Panc1 (cell line): ENCODE measurements at regions not wholly inside any gene's neighbourhood (a gene's known extent, or its start where the extent isn't known, plus 50 kb on each side); places are given as distances from the start of the nearest gene placed in this dataset.

Experiments used
- ATAC-seq: fragments of 200-7000 bp; cut with Tn5 transposase; 2 replicates; pipeline ENCODE4 v1.9.1; 2020; ENCODE audit warnings: mild to moderate bottlenecking, moderate library complexity
- BruUV-seq: library from RNA; stranded (reverse); fragments of 400-500 nt; replicated peaks from 2 replicates; lab custom pipeline; 2021; lab: Mats Ljungman, UMichigan
- CTCF ChIA-PET: fragments of 300-600 bp; sonication (Branson Sonifier 250); formaldehyde crosslinking; loops from one replicate; lab custom pipeline; 2022; ENCODE audit warnings: antibody characterized with exemption; lab: Charles Lee
- POLR2A ChIA-PET: fragments of 300-600 bp; sonication (Branson Sonifier 250); formaldehyde crosslinking; loops from one replicate; lab custom pipeline; 2022; ENCODE audit warnings: antibody characterized with exemption; lab: Charles Lee
- DNase-seq: peaks from one replicate; pipeline ENCODE4 v3.0.0-alpha.2; 2010; ENCODE audit warnings: low read depth, low spot score
- H3K27ac ChIP-seq: 2 replicates; pipeline ENCODE4 v1.5.1; 2011; ENCODE audit warnings: mild to moderate bottlenecking, low read length, inconsistent platforms
- H3K27me3 ChIP-seq: fragments of 200-500 bp; sonication (Bioruptor generic); 2 replicates; pipeline ENCODE4 v1.6.0; 2014; ENCODE audit warnings: low read length, inconsistent platforms; ENCODE audit not compliant: control insufficient read depth, insufficient read depth
- H3K36me3 ChIP-seq: fragments of 200-500 bp; sonication (Bioruptor generic); 2 replicates; pipeline ENCODE4 v1.5.1; 2014; ENCODE audit warnings: inconsistent platforms, mild to moderate bottlenecking, low read length, moderate library complexity; ENCODE audit not compliant: control insufficient read depth, insufficient read depth
- H3K4me1 ChIP-seq: 2 replicates; pipeline ENCODE4 v1.5.1; 2011; ENCODE audit warnings: inconsistent platforms, mild to moderate bottlenecking, low read length, moderate library complexity; ENCODE audit not compliant: control insufficient read depth, insufficient read depth
- H3K4me3 ChIP-seq, 2 experiments: 2 replicates each; pipeline ENCODE4 v1.5.1; 2011 to 2012; ENCODE audit warnings: low read depth in 2 of 2, low read length in 2 of 2, mild to moderate bottlenecking in 2 of 2, inconsistent platforms in 1 of 2, moderate library complexity in 1 of 2
- H3K9me3 ChIP-seq: fragments of 200-500 bp; sonication (Bioruptor generic); 2 replicates; pipeline ENCODE4 v1.5.1; 2014; ENCODE audit warnings: low read depth, mild to moderate bottlenecking, inconsistent platforms, low read length, moderate library complexity; ENCODE audit not compliant: control insufficient read depth, insufficient read depth
- CTCF ChIP-seq: fragments of 450-650 bp; IDR thresholded peaks from 2 replicates; pipeline ENCODE4 v1.5.1; 2017; ENCODE audit warnings: mild to moderate bottlenecking
- POLR2AphosphoS5 ChIP-seq: IDR thresholded peaks from 2 replicates; pipeline ENCODE4 v1.6.1; 2012; ENCODE audit warnings: mild to moderate bottlenecking, low read depth, low read length, moderate library complexity
- REST ChIP-seq, 2 experiments: IDR thresholded peaks; 2 replicates each; pipeline ENCODE4 v1.6.1; 2011 to 2012; ENCODE audit warnings: low read depth in 2 of 2, control low read depth in 1 of 2, low read length in 1 of 2, mild to moderate bottlenecking in 1 of 2, moderate library complexity in 1 of 2; ENCODE audit not compliant: insufficient read depth in 1 of 2
- SIN3A ChIP-seq: IDR thresholded peaks from 2 replicates; pipeline ENCODE4 v1.6.1; 2012; ENCODE audit warnings: low read depth, mild to moderate bottlenecking, low read length, moderate library complexity, borderline replicate concordance; ENCODE audit not compliant: insufficient read depth
- TCF7L2 ChIP-seq: IDR thresholded peaks from 2 replicates; pipeline ENCODE4 v1.6.1; 2011; ENCODE audit warnings: mild to moderate bottlenecking, low read depth, low read length, inconsistent platforms
- in situ Hi-C: cut with HindIII; loops from 2 replicates; pipeline ENCODE4 v1.10.0; 2016; ENCODE audit warnings: low sequenced_read_pairs, low pct_unique_long_range_greater_than_20kb
- intact Hi-C: fragments of 100-400 bp; cut with micrococcal nuclease; formaldehyde crosslinking; loops from one replicate; pipeline ENCODE4 v1.10.0; 2022; ENCODE audit not compliant: unreplicated experiment

- DNase-seq = no peak
- CTCF ChIA-PET = no interaction called here
- Histone ChIP-seq H3K27me3 (no peaks in the 10 kb centered on the region), H3K4me1 (no peaks in the 10 kb centered on the region), H3K4me3 (no peak overlapping the region), H3K27ac (no peak overlapping the region), H3K36me3 (no peaks in the 10 kb centered on the region), H3K9me3 (no peaks in the 10 kb centered on the region)
- BruUV-seq = no TSS peak
- in situ Hi-C loops (no loop called here), intact Hi-C loops (no loop called here)
- TF ChIP-seq SIN3A (no peak), TCF7L2 (no peak), REST (IDR thresholded peaks at IDR 0.05; ENCODE audit: insufficient read depth in 1 of 2, low read depth in 2 of 2, low read length in 1 of 2) (no peak), POLR2AphosphoS5 (no peak), CTCF (no peak)
- no peak for ATAC-seq
- POLR2A ChIA-PET = no interaction called here
These were observed 133.0 kb downstream of the RAB38 start for GRCh38 chr11:88042238-88042637.

GRCh38 chr11:88041679-88042078 lies 133.6 kb downstream of the RAB38 start:
- ATAC-seq (no peak), DNase-seq (no peak)
- intact Hi-C loops = no loop called here
- Histone ChIP-seq H3K27me3 (no peaks in the 10 kb centered on the region), H3K9me3 (no peaks in the 10 kb centered on the region), H3K4me1 (no peaks in the 10 kb centered on the region), H3K27ac (no peak overlapping the region), H3K36me3 (no peaks in the 10 kb centered on the region), H3K4me3 (no peak overlapping the region)
- in situ Hi-C loops = no loop called here
- ChIA-PET CTCF (no interaction called here), POLR2A (no interaction called here)
- TF ChIP-seq SIN3A (no peak), REST (IDR thresholded peaks at IDR 0.05; ENCODE audit: insufficient read depth in 1 of 2, low read depth in 2 of 2, low read length in 1 of 2) (no peak), TCF7L2 (no peak), CTCF (no peak), POLR2AphosphoS5 (no peak)
- no TSS peak for BruUV-seq
